CD4-positive, CD25-positive, alpha-beta regulatory T cell (primary cell): ENCODE measurements at regions not wholly inside any gene's neighbourhood (a gene's known extent, or its start where the extent isn't known, plus 50 kb on each side); places are given as distances from the start of the nearest gene placed in this dataset.

ENCODE experiments used
- ATAC-seq, 2 donors: fragments of 150-1000 bp; cut with Tn5 transposase; one replicate each; pipeline ENCODE4 v1.10.0; 2021; ENCODE audit warnings: low read depth in 2 of 2, moderate number of reproducible peaks in 2 of 2, moderate library complexity in 1 of 2
- DNase-seq, 3 donors: peaks; one replicate each; pipeline versions ENCODE4 v3.0.0 to v3.0.0-alpha.2; 2012 to 2022; ENCODE audit warnings: mixed read lengths in 1 of 3
- H3K27ac ChIP-seq: one replicate; pipeline ENCODE4 v1.7.0; 2013; ENCODE audit warnings: mild to moderate bottlenecking, low read length; ENCODE audit not compliant: insufficient read depth, poor library complexity, severe bottlenecking
- H3K27me3 ChIP-seq: one replicate; pipeline ENCODE4 v1.7.0; 2013; ENCODE audit warnings: low read length; ENCODE audit not compliant: control insufficient read depth, insufficient read depth
- H3K36me3 ChIP-seq: one replicate; pipeline ENCODE4 v1.7.0; 2013; ENCODE audit warnings: mild to moderate bottlenecking, low read length, moderate library complexity; ENCODE audit not compliant: control insufficient read depth, insufficient read depth
- H3K4me1 ChIP-seq: 2 replicates; pipeline ENCODE4 v1.7.0; 2013; ENCODE audit warnings: mild to moderate bottlenecking, low read length; ENCODE audit not compliant: insufficient read depth, control insufficient read depth, poor library complexity, severe bottlenecking
- H3K4me3 ChIP-seq: one replicate; pipeline ENCODE4 v1.7.0; 2013; ENCODE audit warnings: low read depth, mild to moderate bottlenecking, low read length, moderate library complexity
- H3K9me3 ChIP-seq, 2 experiments: 1 replicate in 1 of 2; 2 replicates in 1 of 2; pipeline ENCODE4 v1.7.0; 2013; ENCODE audit warnings: low read length in 2 of 2, mild to moderate bottlenecking in 1 of 2, moderate library complexity in 1 of 2; ENCODE audit not compliant: control insufficient read depth in 2 of 2
- H3K27ac Mint-ChIP-seq, 3 donors: one replicate each; pipeline ENCODE4 v1.8.0; 2020 to 2022; ENCODE audit warnings: mild to moderate bottlenecking in 3 of 3, mixed read lengths in 3 of 3, moderate library complexity in 2 of 3
- H3K27me3 Mint-ChIP-seq: one replicate; pipeline ENCODE4 v1.8.0; 2022; ENCODE audit warnings: mild to moderate bottlenecking, mixed read lengths
- H3K36me3 Mint-ChIP-seq: one replicate; pipeline ENCODE4 v1.8.0; 2020; ENCODE audit warnings: mixed read lengths
- H3K4me1 Mint-ChIP-seq, 4 donors: one replicate each; pipeline ENCODE4 v1.8.0; 2020 to 2022; ENCODE audit warnings: mixed read lengths in 4 of 4, mild to moderate bottlenecking in 1 of 4
- H3K4me3 Mint-ChIP-seq, 4 donors: one replicate each; pipeline ENCODE4 v1.8.0; 2020 to 2022; ENCODE audit warnings: mild to moderate bottlenecking in 4 of 4, mixed read lengths in 4 of 4, moderate library complexity in 3 of 4
- H3K9me3 Mint-ChIP-seq, 7 donors: one replicate each; pipeline ENCODE4 v1.8.0; 2020 to 2022; ENCODE audit warnings: mixed read lengths in 7 of 7, mild to moderate bottlenecking in 3 of 7, moderate library complexity in 2 of 7

DNA sequence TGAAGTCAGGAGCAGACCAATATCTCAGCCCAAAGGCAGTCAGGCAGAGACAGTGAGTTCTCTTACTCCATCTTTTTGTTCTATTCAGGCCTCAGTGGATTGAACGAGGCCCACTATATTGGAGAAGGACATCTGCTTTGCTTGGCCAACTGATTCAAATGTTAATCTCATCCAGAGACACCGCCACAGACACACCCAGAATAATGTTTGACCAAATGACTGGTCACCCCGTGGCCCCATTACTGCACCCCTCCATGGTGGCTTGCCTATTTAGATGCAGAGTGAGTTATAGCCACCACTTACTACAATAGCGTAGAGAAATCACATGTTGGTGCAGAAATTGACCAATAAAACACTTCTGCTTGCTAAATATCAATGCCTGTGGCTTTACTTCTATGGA is 88.1 kb downstream of the HRH4 start:
- peaks cover 6% of the 10 kb centered on the region for H3K27me3 Mint-ChIP-seq
- DNase-seq, result no peak
- ATAC-seq, result no peak
- Histone ChIP-seq H3K9me3 (no peaks in the 10 kb centered on the region), H3K27ac (no peak overlapping the region), H3K4me1 (no peaks in the 10 kb centered on the region), H3K27me3 (peaks cover 3% of the 10 kb centered on the region), H3K36me3 (no peaks in the 10 kb centered on the region), H3K4me3 (no peak overlapping the region)
- no peak overlapping the region for H3K27ac Mint-ChIP-seq
- no peaks in the 10 kb centered on the region for H3K36me3 Mint-ChIP-seq
- peaks cover 0 to 4% (median 0%) of the 10 kb centered on the region in 7 donors for H3K9me3 Mint-ChIP-seq
- no peak overlapping the region for H3K4me3 Mint-ChIP-seq
- no peaks in the 10 kb centered on the region for H3K4me1 Mint-ChIP-seq

GRCh38 chr18:24552218-24552617 is 91.8 kb downstream of the HRH4 start:
- Histone ChIP-seq H3K4me3 (no peak overlapping the region), H3K9me3 (no peaks in the 10 kb centered on the region), H3K27ac (no peak overlapping the region), H3K27me3 (no peaks in the 10 kb centered on the region), H3K4me1 (no peaks in the 10 kb centered on the region), H3K36me3 (no peaks in the 10 kb centered on the region)
- H3K9me3 Mint-ChIP-seq, result peaks cover 0 to 4% (median 0%) of the 10 kb centered on the region in 7 donors
- H3K36me3 Mint-ChIP-seq, result no peaks in the 10 kb centered on the region
- H3K27me3 Mint-ChIP-seq, result peaks cover 7% of the 10 kb centered on the region
- DNase-seq (no peak), ATAC-seq (no peak)
- H3K4me3 Mint-ChIP-seq, result peak overlapping the region in 1 of 4 donors; percentile 33
- no peaks in the 10 kb centered on the region for H3K4me1 Mint-ChIP-seq
- no peak overlapping the region for H3K27ac Mint-ChIP-seq

DNA sequence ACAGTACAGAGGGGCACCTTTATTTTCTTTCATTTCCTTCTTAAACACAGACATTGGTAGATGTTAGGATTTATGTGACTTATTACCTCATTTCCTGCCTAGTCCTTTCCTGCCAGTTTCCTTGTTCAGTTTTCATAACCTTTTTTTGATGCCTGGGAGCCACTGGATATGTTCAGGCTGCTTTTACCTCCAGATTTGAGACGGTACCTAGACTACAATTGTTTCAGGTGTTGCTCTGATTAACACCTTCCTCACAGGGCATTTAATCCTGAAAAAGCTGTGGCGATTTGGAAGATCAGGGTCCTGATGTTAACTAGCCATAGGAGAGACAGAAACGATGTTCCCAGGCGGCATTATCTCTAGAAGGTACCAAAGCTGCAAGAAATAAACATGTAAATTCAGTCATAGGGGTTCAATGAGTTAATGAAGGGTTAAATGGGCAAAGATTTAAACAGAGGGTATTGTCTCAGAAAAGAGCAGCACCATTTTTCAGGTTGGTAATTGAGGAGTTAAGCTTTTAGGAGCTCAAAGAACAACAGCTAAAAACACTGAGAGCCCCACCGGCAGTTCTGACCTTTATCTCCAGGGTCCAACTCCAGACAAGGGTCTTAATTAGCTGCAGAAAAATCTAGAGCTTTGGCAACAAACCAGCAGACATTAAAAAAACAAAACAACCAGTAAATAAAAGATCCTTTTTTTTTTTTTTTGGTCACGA is 93.3 kb downstream of the HRH4 start:
- Histone ChIP-seq H3K36me3 (no peaks in the 10 kb centered on the region), H3K27ac (no peak overlapping the region), H3K4me1 (no peaks in the 10 kb centered on the region), H3K27me3 (no peaks in the 10 kb centered on the region), H3K9me3 (no peaks in the 10 kb centered on the region), H3K4me3 (no peak overlapping the region)
- Mint-ChIP-seq H3K27me3 (peaks cover 12% of the 10 kb centered on the region), H3K36me3 (no peaks in the 10 kb centered on the region), H3K4me1 (no peaks in the 10 kb centered on the region), H3K4me3 (no peak overlapping the region), H3K9me3 (no peaks in the 10 kb centered on the region), H3K27ac (no peak overlapping the region)
- no peak for DNase-seq
- ATAC-seq, result no peak

GRCh38 chr18:24558403-24558802 is 98.0 kb downstream of the HRH4 start:
- Mint-ChIP-seq H3K4me3 (peak overlapping the region in 1 of 4 donors; percentile 47), H3K4me1 (no peaks in the 10 kb centered on the region), H3K27ac (no peak overlapping the region), H3K36me3 (no peaks in the 10 kb centered on the region), H3K27me3 (peaks cover 25% of the 10 kb centered on the region), H3K9me3 (peaks cover 0 to 3% (median 0%) of the 10 kb centered on the region in 7 donors)
- Histone ChIP-seq H3K27ac (no peak overlapping the region), H3K27me3 (no peaks in the 10 kb centered on the region), H3K9me3 (no peaks in the 10 kb centered on the region), H3K36me3 (no peaks in the 10 kb centered on the region), H3K4me3 (no peak overlapping the region), H3K4me1 (no peaks in the 10 kb centered on the region)
- DNase-seq (no peak), ATAC-seq (no peak)

GRCh38 chr18:24559526-24559925 is 99.1 kb downstream of the HRH4 start:
- H3K4me3 Mint-ChIP-seq, result no peak overlapping the region
- H3K4me1 Mint-ChIP-seq, result no peaks in the 10 kb centered on the region
- peaks cover 30% of the 10 kb centered on the region for H3K27me3 Mint-ChIP-seq
- peaks cover 0 to 3% (median 0%) of the 10 kb centered on the region in 7 donors for H3K9me3 Mint-ChIP-seq
- Histone ChIP-seq H3K36me3 (no peaks in the 10 kb centered on the region), H3K27me3 (no peaks in the 10 kb centered on the region), H3K4me3 (no peak overlapping the region), H3K4me1 (no peaks in the 10 kb centered on the region), H3K9me3 (no peaks in the 10 kb centered on the region), H3K27ac (no peak overlapping the region)
- ATAC-seq (no peak), DNase-seq (no peak)
- H3K27ac Mint-ChIP-seq, result no peak overlapping the region
- H3K36me3 Mint-ChIP-seq, result no peaks in the 10 kb centered on the region

DNA sequence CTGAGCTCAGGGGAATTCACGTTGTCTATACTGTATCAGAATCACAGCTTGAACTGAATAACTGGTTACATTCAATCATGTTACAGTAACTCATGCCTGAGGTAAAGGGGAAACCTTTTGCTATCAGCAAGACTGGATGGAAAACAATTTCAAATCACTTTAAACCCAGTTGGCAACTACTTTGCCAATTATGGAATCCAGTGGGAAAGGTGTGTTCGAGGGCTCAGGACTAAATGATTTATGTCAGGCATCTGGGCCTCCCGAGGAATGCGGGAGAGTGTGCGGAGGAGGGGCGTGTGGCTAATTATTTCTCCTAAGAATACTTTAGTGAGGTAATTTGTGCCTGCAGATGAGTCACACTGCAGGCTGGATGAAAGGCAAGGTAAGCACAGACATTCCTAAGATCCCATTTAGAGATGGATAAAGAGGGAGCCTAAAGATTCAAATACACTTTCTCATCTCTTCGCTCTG is 100.1 kb downstream of the HRH4 start:
- no peaks in the 10 kb centered on the region for H3K9me3 ChIP-seq
- Mint-ChIP-seq H3K4me1 (no peaks in the 10 kb centered on the region), H3K4me3 (no peak overlapping the region), H3K36me3 (no peaks in the 10 kb centered on the region), H3K9me3 (peaks cover 0 to 3% (median 0%) of the 10 kb centered on the region in 7 donors), H3K27me3 (peaks cover 30% of the 10 kb centered on the region), H3K27ac (no peak overlapping the region)
- no peaks in the 10 kb centered on the region for H3K27me3 ChIP-seq
- DNase-seq, result no peak
- H3K4me3 ChIP-seq, result no peak overlapping the region
- no peaks in the 10 kb centered on the region for H3K4me1 ChIP-seq
- no peak overlapping the region for H3K27ac ChIP-seq
- no peaks in the 10 kb centered on the region for H3K36me3 ChIP-seq
- ATAC-seq, result no peak

DNA sequence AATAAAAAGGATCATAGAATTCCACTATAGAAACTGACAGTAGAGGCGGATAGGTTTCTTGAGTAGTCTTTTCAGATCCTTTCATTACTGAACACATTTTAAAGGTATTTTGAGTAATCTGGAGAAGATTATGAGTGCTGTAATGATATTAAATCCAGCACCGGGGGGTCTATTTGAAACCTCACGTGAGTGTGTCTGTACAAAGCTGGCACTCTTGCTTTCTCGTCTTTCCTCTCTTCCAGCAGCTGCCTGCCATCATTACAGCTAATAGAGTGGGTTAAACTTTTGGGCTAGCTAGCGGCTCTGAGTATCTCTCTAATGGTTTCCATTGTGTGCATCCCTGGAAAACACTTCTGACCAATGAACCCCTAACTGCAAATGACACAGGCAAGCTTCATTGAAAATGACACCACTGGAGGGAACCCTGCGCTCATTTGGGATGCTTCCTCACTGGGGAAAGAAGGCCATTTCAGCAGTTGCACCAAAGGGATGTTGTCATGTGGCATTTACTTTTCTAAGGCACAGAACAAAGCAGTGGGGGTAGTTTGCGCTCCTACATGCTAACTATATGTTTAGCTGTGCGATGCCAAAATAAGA is 101.0 kb downstream of the HRH4 start:
- H3K4me1 Mint-ChIP-seq, result no peaks in the 10 kb centered on the region
- H3K4me1 ChIP-seq, result no peaks in the 10 kb centered on the region
- ATAC-seq, result no peak

DNA sequence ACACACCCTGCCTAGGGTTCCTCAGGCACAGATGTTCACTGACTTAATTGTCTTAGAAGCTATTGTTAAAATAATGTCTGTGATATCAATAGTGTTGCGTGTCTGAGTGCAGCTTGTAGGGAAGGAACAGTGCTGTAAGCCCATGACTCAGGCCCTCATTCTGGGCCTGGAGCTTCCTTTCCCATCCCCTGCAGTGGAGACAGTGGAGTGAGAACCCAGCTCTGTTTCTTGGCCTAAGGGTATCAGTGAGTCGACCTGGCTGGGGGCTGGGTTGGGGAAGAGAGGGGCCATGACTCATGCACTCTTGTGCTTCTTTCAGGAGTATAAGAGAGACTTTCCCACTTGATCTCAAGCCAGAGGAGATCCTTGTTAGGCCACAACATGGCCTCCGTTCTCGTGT is 106.8 kb downstream of the HRH4 start:
- Mint-ChIP-seq H3K36me3 (no peaks in the 10 kb centered on the region), H3K27me3 (peaks cover 11% of the 10 kb centered on the region), H3K4me1 (no peaks in the 10 kb centered on the region), H3K4me3 (no peak overlapping the region), H3K27ac (no peak overlapping the region), H3K9me3 (peaks cover 0 to 5% (median 1%) of the 10 kb centered on the region in 7 donors)
- no peak overlapping the region for H3K4me3 ChIP-seq
- ATAC-seq, result no peak
- H3K27ac ChIP-seq, result no peak overlapping the region
- H3K27me3 ChIP-seq, result no peaks in the 10 kb centered on the region
- H3K9me3 ChIP-seq, result no peaks in the 10 kb centered on the region
- no peaks in the 10 kb centered on the region for H3K4me1 ChIP-seq
- no peaks in the 10 kb centered on the region for H3K36me3 ChIP-seq
- DNase-seq, result no peak

More for the DNA sequence above, 101.0 kb downstream of the HRH4 start:
- no peaks in the 10 kb centered on the region for H3K27me3 ChIP-seq
- no peak overlapping the region for H3K4me3 ChIP-seq
- H3K27ac Mint-ChIP-seq, result no peak overlapping the region
- H3K36me3 Mint-ChIP-seq, result no peaks in the 10 kb centered on the region
- H3K36me3 ChIP-seq, result no peaks in the 10 kb centered on the region
- DNase-seq, result no peak
- H3K27ac ChIP-seq, result no peak overlapping the region
- no peaks in the 10 kb centered on the region for H3K9me3 ChIP-seq
- H3K4me3 Mint-ChIP-seq, result no peak overlapping the region
- H3K9me3 Mint-ChIP-seq, result peaks cover 0 to 3% (median 0%) of the 10 kb centered on the region in 7 donors
- H3K27me3 Mint-ChIP-seq, result peaks cover 24% of the 10 kb centered on the region
